ENCODE measurements at regions not wholly inside any gene's neighbourhood (a gene's known extent, or its start where the extent isn't known, plus 50 kb on each side); places are given as distances from the start of the nearest gene placed in this dataset.

DNA sequence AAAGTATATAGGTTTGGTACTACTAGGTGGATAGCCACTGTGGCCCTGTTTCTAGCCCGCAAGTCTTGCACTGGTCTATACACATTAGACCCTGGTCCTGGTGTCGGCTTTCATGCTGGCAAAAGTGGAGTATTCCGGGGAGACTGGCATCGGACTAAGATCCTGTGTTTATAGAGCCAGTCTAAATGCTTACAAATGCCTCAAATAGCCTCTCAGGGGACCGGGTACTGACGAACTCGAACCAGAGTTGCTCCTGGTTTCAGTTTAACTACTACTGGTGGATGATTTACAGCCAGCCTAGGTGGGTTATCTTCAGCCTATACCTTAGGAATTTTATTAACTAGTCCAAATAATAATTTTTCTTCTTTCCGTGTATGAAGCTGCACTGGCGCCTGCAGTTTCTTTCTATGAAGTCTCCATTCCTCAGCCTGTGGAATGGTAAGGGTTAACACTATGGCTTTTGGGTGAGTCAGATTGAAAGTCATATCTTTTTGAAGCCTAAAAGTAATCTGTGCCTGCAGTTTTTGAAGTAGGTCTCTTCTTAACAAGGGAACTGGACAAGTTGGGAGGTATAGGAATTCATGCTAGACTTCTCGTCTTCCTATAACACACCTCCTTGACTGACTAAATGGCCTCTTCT is 51.3 kb downstream of the OR10H4 start:
- DNase-seq (ENCODE audit: extremely low spot score, insufficient read length, low read depth) (no peak), FAIRE-seq (peak; percentile 82)

DNA sequence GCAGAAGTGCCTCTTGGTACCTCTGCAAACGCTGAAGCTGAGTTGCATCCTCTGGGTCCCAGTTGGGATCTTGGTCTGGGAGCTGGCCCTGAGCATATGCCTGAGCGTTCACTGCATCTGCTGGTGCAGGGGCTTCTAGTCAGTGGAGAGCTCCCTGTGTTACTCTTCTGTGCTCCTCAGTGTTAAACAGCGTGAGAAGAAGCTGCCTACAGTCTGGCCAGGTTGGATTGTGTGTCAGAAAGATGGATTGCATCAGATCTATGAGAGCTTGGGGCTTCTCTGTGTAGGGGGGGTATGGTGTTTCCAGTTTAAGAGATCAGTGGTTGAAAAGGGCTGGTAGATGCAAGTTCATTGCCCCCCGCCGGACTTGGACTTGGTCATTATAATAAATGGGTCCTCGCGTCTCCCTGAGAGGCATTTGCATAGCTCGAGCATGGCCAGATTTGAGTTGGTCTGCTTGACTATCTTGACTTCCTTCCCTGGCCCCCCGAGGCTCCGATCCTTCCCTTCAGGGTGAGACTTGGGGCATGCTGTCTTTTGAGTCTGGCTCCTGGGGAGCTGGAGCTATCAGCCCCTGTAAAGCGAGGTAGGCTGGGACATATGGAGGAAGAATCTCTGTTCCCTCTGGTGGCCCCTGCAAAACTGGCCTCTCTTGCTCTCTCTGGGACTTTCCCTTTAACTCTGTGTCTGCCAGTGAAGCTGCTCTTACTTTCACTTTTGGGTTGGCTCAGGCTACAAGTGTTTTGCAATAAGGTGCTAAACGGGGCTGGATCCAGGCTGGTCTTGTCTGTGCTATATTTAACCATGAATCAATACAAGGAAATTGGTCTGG is 52.9 kb downstream of the OR10H4 start:
- peak; percentile 48 for DNase-seq (ENCODE audit: extremely low spot score, insufficient read length, low read depth)
- peak; percentile 92 for FAIRE-seq

DNA sequence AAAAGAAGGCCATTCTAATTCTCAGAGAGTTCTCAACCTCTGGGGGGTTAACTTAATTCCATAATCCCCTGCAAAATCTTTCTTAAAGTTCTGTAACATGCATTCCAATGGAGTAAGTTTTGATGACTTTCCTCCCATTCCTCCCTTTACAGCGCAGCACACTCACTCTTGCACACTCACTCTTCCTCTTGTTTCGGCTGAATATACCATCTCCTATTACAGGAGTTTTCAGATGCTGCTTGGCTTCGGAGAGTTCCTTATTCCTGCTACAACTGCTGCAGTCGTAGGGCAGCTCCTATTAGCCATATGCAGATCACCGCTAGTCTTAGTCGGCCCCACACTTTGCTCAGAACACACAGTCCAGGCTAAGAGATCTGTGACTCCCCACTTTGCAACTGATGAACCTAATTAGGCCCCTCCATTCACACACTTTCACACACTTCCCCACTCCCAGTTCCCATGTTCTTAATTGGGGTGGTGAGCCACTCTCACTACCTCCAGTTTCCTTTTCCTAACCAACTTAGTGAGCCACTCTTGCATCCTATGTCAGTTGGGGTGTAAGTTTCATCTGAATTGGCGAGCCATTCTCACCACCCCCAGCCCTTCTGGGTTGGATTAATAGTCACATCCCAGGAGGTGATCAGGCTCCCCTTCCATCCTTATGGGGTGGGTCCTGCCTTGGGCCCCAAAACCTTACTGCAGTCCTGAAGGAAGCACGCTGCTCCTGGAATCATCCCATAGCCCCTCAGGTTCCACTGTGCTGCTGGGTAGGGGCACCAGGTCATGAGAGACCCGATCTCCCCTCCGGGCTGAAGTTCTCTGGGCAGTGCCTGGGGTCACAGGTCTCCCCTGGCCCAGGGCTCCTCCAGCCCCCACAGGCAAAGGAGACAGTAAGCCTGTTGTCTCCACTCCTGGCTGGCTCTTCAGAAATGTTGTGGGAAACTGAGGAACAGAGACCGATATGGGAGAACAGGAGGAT is 53.9 kb downstream of the OR10H4 start:
- DNase-seq (ENCODE audit: extremely low spot score, insufficient read length, low read depth) = no peak
- FAIRE-seq = no peak

DNA sequence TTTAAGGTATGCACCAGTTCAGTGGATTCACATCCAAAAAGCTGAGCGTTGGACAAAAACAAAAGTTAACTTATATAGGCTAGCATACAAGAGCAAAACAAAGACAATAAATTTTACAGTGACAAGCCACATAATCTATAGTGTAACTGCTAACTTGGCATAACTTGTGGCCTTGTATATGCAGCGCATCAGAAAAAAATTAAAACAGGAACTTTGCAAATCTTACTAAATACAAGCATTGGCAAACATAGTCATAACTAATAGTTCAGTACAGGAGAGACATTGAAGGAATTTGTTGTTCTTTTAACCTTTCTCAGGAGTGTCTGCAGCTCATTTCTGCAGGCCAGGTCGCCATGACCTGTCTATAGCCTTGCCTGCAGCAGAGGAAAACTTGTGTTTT is 54.6 kb downstream of the OR10H4 start:
- DNase-seq (ENCODE audit: extremely low spot score, insufficient read length, low read depth) = no peak

DNA sequence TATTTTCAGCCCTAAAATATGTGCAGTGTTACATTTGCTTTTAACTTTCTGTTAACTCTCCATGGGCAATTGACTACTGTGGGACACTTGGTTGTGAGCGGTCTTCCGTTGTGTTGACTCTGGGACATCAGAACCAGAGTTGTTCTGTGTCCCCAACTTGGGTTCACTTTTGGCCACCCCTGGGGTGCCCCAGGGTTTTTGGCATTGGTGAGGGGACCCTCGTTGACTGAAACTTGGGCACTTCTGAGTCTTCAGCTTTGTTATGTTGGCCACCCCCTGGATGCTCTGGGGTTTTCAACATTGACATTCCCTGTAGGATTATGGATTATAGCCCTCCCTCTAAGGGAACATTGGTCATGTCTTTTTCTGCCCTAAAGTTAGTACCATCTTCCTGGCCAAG is 57.1 kb downstream of the OR10H4 start:
- no peak for FAIRE-seq
- no peak for DNase-seq (ENCODE audit: extremely low spot score, insufficient read length, low read depth)

More for the DNA sequence above, 54.6 kb downstream of the OR10H4 start:
- FAIRE-seq = no peak

DNA sequence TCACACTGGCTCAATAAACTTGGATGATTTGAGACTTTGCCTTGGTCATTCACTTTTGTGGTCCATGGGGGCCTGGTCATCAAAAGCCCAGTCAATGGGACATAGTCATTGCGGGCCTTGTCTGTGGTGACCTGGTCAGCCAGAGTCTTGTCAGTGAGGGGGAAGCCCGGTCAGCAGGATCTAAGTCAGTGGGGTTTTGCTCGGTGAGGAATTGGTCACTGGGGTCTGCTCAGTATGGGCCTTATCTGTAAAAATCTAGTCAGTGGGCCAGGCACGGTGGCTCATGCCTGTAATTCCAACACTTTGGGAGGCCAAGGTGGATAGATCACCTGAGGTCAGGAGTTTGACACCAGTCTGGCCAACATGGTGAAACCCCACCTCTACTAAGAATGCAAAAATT is 63.7 kb upstream of the TPM4 start:
- DNase-seq (ENCODE audit: extremely low spot score, insufficient read length, low read depth) (no peak), FAIRE-seq (no peak)

DNA sequence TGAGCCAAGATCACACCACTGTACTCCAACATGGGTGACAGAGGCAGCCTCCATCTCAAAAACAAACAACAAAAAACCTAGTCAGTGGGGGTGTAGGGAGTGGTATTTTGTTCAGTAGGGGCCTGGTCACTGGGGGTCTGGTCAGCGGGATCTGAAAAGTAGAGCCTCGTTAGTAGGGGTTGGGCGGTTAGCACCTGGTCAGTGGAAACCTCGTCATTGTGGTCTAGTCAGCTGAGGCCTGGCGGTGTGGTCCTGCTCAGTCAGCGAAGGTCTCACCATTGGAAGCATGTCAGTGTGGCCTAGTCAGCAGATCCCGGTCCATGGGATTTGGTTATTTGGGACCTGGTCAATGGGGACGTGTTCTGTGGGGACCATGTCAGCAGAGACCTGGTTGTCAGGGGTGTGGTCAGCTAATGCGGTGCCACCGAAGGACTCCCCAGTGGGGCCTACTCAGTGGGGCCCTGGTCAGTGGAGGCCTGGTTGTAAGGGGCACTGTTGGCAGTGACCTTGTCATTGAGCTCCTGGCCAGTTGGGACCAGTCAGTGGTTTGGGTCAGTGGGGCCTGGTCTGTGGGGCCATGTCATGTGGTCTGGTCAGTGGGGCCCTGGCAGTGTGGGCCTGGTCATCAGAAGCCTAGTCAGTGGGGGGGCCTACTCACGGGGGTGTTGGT is 63.0 kb upstream of the TPM4 start:
- no peak for FAIRE-seq

DNA sequence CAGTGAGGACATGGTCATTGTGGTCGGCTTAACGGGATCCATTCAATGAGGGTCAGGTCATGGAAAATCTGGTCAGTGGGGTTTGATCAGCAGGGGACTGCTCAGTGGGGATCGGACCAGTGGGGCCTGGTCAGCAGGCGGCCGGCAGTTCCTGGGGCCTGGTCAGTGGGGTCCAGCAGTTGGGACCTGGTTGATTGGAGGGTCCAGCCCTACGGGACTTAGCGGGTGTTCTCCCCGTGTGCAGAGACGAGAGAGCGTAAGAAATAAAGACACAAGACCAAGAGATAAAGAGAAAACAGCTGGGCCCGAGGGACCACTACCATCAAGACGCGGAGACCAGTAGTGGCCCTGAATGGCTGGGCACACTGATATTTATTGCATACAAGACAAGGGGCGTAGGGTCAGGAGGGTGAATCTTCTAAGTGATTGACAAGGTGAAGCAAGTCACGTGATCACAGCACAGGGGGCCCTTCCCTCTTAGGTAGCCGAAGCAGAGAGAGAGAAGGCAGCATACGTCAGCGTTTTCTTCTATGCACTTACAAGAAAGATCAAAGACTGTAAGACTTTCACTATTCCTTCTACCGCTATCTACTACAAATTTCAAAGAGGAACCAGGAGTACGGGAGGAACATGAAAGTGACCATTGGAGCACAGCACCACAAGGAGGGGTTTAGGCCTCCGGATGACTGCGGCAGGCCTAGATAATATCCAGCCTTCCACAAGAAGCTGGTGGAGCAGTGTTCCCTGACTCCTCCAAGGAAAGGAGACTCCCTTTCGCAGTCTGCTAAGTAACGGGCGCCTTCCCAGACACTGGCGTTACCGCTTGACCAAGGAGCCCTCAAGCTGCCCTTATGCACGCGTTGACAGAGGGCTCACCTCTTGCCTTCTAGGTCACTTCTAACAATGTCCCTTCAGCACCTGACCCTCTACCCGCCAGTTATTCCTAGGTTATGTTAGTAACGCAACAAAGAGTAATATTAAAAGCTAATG is 62.1 kb upstream of the TPM4 start:
- no peak for DNase-seq (ENCODE audit: extremely low spot score, insufficient read length, low read depth)
- FAIRE-seq = no peak

More for the DNA sequence above, 63.0 kb upstream of the TPM4 start:
- no peak for DNase-seq (ENCODE audit: extremely low spot score, insufficient read length, low read depth)

DNA sequence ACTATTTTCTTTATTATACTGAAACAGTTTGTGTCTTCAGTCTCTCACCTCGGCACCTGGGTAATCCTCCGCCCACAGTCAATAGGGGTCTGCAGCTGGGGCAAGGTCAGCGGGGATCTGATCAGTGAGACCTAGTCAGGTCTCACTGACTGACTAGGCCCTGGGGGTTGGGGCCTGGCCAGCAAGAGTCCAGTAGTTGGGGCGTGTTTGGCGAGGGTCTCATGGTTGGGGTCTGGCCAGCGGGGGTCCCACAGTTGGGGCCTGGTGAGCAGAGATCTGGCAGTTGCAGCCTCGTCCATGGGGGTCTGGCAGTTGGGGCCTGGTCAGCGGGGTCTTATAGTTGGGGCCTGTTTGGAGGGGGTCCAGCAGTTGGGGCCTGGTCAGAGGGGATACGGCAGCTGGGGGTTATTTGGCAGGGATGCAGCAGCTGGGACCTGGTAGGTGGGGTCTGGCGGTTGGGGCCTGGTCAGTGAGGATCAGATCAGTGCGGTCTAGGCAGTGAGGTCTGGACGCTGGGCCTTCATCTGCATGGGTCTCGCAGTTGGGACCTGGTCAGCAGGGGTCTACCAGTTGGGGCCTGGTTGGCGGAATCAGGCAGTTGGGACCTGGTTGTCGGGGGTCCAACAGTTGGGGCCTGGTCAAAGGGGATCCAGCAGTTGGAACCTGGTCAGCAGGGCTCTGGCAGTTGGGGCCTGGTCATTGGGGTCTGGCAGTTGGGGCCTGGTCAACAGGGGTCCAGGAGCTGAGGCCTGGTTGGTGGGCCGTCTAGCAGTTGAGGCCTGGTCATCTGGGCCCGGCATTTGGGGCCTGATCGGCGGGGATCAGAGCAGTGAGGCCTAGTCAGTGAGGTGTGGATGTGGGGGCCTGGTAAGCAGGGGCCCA is 61.1 kb upstream of the TPM4 start:
- FAIRE-seq (no peak), DNase-seq (ENCODE audit: extremely low spot score, insufficient read length, low read depth) (no peak)

DNA sequence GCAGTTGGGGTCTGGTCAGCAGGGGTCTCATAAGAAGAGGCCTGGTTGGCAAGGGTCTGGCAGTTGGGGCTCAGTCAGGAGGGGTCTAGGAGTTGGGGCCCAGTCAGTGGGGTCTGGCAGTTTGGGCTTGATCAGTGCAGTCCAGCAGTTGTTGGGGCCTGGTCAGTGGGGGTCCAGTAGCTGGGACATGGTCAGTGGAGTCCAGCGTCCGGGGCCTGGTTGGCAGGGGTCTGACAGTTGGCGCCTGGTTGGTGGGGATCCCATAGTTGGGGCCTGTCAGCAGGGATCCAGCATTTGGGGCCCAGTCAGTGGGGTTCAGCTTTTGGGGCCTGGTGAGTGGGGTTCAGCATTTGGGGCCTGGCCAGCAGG is 60.5 kb upstream of the TPM4 start:
- FAIRE-seq = no peak
- no peak for DNase-seq (ENCODE audit: extremely low spot score, insufficient read length, low read depth)

DNA sequence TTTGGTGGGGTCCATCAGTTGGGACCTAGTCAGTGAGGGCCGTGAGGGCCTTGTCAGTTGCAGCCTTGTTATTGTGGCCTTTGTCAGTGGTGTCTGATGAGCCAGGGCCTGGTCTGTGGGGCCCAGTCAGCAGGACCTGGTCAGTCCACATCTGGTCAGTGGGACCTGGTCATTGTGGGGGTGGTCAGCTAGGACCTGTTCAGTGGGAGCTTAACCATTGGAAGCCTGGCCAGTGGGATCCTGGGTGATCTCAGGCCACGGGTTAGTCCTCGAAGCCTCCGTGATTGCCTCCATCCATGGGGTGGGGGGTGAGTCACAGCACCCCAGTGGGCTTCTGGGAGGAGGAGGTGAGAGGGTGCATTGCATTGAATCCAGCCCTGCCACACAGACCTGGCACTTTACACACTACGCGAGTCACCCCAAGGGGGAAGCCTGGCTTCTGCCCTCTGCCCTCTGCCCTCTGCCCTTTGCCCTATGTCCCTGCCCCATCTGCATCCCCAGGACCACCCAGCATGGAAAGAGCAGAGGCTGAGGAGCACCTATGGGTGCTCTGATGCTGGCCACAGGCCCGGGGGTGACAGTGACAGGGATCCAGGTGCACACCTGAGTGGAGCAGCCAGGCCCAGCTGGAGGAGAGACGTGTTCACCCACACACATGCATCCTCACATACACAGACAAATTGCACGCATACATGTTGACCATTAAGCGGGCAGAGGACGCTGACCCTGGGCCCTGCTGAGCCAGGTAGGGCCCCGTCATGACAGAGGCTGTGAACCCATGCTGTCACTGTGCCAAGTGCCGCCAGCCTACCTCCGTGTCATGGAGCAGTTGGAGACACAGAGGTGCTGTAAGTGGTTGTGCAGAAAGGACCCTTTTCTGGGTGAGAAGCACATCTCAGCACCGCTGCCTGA is 59.8 kb upstream of the TPM4 start:
- no peak for FAIRE-seq
- no peak for DNase-seq (ENCODE audit: extremely low spot score, insufficient read length, low read depth)

DNA sequence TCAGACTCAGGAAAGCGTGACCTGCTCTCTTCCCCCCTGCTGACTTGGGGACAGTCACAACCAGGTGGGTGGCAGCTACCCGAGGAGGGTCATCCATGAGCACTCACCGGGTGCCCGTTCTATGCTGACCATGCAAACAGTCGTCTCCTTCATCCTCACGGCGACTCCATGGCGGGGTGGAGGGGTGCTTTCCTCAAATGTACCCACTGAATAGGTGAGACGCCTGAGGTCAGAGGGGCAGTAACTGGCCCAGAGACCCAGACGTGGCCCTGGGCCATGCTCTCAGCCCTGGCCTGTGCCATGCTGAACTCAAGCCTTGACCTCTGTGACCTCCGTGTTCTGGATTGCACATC is 59.2 kb upstream of the TPM4 start:
- FAIRE-seq (no peak), DNase-seq (ENCODE audit: extremely low spot score, insufficient read length, low read depth) (no peak)

DNA sequence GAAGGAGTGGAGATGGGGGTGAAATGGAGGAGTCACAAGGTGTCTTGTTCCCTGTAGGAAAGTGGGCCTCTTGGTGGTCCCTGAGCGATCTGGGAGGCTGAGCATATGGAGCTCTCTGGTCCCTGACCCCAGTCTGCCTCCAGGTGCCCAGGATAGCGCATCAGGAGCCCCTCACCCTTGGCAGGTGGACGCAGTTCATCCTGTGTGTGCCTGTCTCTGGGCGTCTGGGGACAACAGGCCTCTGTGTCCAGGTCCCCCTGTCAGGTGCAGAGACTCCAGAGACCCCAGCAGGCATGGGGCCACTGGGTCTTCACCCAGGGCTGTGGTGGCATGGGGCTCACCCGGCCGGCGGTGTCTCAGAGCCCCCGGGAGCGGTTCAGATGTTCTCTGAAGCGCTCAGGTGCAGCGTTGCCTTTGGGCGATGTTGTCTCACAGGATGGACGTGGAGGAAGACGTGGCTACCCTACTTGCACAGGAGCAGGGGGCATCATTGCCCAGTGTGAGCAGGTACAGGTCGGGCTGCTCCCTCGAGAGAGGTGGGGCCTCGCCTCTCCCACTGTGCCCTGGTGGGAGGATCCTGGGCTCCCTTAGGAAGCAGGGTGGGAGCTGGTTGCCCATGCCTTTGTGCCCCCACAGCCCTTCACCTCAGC is 58.1 kb upstream of the TPM4 start:
- DNase-seq (ENCODE audit: extremely low spot score, insufficient read length, low read depth) (no peak), FAIRE-seq (no peak)

DNA sequence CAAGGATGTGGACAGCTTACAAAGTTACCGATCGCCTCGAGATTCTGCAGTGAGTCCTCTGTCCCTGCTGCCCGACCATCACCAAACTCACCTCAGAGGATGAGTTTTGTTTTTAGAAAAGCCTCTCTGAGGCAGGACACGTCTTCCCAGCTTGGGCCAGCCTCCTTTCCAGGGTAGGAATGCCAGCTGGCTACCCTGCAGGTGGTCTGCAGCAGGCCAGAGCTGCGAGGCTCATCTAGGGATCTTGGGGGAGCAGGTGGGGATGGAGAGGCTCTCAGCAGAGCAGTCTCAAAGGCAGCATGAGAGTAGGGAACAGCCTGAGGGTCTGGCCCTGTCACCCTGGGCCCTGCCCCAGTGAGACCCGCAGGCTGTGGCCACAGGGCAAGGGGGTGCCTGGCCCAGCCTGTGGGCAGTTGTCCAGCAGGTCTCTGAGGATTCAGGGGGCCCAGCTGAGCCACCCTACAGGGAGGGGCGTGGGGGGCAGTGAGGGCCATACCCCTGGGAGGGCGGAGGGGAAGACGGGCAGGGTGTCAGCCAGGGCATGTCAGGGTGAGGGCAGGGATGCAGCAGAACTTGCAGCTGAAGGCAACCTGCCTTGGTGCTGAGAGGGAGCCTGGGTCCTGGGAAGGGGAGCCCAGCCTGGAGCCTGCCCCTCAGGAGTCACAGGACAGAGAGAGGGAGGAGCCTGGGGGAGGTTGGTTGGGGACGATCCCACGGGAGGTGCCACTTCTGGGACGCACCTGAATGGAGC is 57.3 kb upstream of the TPM4 start:
- DNase-seq (ENCODE audit: extremely low spot score, insufficient read length, low read depth) (no peak), FAIRE-seq (no peak)

DNA sequence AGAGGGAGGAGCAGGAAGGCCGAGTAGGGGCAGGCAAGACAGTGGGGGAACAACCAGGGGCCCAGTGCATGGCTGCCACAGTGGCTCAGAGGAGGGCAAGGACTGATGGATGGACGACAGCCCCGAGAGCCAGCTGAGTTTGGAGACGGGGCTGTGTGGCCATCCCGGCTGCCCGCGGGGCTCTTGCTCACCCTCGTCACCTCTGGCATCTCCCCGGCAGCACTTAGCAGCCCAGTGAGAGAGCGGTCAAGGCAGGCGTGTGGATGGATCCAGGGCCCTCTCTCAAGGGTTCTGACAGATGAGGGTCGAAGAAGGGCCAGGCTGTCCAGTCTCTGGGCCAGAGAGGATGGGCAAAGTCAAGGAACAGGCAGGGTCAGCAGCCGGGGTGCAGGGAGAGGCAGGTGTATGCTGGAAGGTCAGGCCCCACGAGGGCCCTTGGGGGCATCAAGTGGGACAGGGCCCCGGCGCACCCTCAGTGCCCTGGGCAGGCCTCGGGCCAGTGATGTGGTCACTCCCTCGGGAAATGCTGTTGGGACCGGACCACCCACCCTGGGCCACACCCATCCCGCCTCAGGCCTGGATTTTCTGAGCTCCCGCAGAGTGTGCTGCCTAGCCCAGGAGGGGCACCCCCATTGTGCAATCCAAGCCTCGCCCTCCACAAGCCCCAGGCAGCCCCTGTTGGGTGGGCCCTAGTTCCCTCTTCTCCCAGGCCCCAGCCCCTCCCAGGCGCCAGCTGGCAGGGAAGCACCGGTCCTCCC is 56.4 kb upstream of the TPM4 start:
- no peak for DNase-seq (ENCODE audit: extremely low spot score, insufficient read length, low read depth)

More for the DNA sequence above, 56.4 kb upstream of the TPM4 start:
- no peak for FAIRE-seq

Data from GM18507 (cell line).